Activated CD8-positive, alpha-beta memory T cell treated with anti-CD3 and anti-CD28 coated beads for 4 hours (primary cell): ENCODE measurements at regions not wholly inside any gene's neighbourhood (a gene's known extent, or its start where the extent isn't known, plus 50 kb on each side); places are given as distances from the start of the nearest gene placed in this dataset.

ENCODE experiments used
- DNase-seq, 2 donors: peaks; one replicate each; pipeline ENCODE4 v3.0.0-alpha.2; 2020; ENCODE audit warnings: low read depth in 2 of 2

GRCh38 chr4:178577933-178578332, 1135.7 kb upstream of the AGA start:
- DNase-seq = no peak

GRCh38 chr4:178595500-178596138, 1153.4 kb upstream of the AGA start:
- DNase-seq = no peak

- no peak for DNase-seq
Measured at GRCh38 chr4:178598672-178599071, 1156.4 kb upstream of the AGA start.

- no peak for DNase-seq
Measured at GRCh38 chr4:178599521-178599920, 1157.3 kb upstream of the AGA start.

- DNase-seq = no peak
Measured at GRCh38 chr4:178602833-178603232, 1160.6 kb upstream of the AGA start.

- DNase-seq = no peak
Measured at GRCh38 chr4:178611062-178611461, 1168.8 kb upstream of the AGA start.

GRCh38 chr4:178612733-178613132, 1170.5 kb upstream of the AGA start:
- no peak for DNase-seq

- DNase-seq = no peak
Measured at GRCh38 chr4:178632415-178632814, 1190.2 kb upstream of the AGA start.

GRCh38 chr4:178633263-178633662, 1191.0 kb upstream of the AGA start:
- DNase-seq = no peak

- DNase-seq = no peak
Measured at GRCh38 chr4:178664621-178665020, 1222.4 kb upstream of the AGA start.

GRCh38 chr4:178665916-178666315, 1223.7 kb upstream of the AGA start:
- DNase-seq = no peak

- DNase-seq = no peak
Measured at GRCh38 chr4:178671766-178672165, 1229.5 kb upstream of the AGA start.

GRCh38 chr4:178672512-178672911, 1230.3 kb upstream of the AGA start:
- DNase-seq = no peak

GRCh38 chr4:178681871-178682270, 1239.6 kb upstream of the AGA start:
- no peak for DNase-seq

- DNase-seq = no peak
Measured at GRCh38 chr4:178689926-178690325, 1247.7 kb upstream of the AGA start.

- no peak for DNase-seq
Measured at GRCh38 chr4:178693816-178694215, 1251.6 kb upstream of the AGA start.

- DNase-seq = no peak
Measured at GRCh38 chr4:178696515-178696914, 1254.3 kb upstream of the AGA start.

GRCh38 chr4:178712486-178712885, 1270.2 kb upstream of the AGA start:
- DNase-seq = no peak

GRCh38 chr4:178738026-178738425, 1295.8 kb upstream of the AGA start:
- DNase-seq = no peak

GRCh38 chr4:178745203-178745602, 1303.0 kb upstream of the AGA start:
- DNase-seq = no peak

- no peak for DNase-seq
Measured at GRCh38 chr4:178752954-178753525, 1310.8 kb upstream of the AGA start.

GRCh38 chr4:178778496-178778895, 1336.3 kb upstream of the AGA start:
- DNase-seq = no peak

- no peak for DNase-seq
Measured at GRCh38 chr4:178781779-178782178, 1339.5 kb upstream of the AGA start.

GRCh38 chr4:178784491-178784890, 1342.3 kb upstream of the AGA start:
- no peak for DNase-seq
